H1 (cell line): ENCODE measurements at regions not wholly inside any gene's neighbourhood (a gene's known extent, or its start where the extent isn't known, plus 50 kb on each side); places are given as distances from the start of the nearest gene placed in this dataset.
A peak's percentile ranks its signal among the peaks of the same experiment; 100 is the strongest.

Experiments
- CTCF ChIA-PET: fragments of 300-600 bp; sonication (Branson Sonifier 250); formaldehyde crosslinking; loops from one replicate; lab custom pipeline; 2021; ENCODE audit not compliant: partially characterized antibody; lab: Charles Lee
- POLR2A ChIA-PET: fragments of 300-600 bp; sonication (Branson Sonifier 250); formaldehyde crosslinking; loops from one replicate; lab custom pipeline; 2021; ENCODE audit warnings: inconsistent platforms; ENCODE audit not compliant: partially characterized antibody; lab: Charles Lee
- DNase-seq, 2 experiments: peaks; one replicate each; pipeline versions ENCODE4 v3.0.0 to v3.0.0-alpha.2; 2010 to 2022; ENCODE audit warnings: low spot score in 2 of 2, low read depth in 1 of 2, mixed read lengths in 1 of 2
- FAIRE-seq: peaks from 2 replicates; lab custom pipeline; 2011; peaks lifted over from hg19 to GRCh38; lab: Jason Lieb, UNC
- H2AFZ ChIP-seq: 2 replicates; pipeline ENCODE4 v1.8.1; 2012; ENCODE audit warnings: low read length, inconsistent platforms
- H2AK5ac ChIP-seq: 2 replicates; pipeline ENCODE4 v1.6.1; 2013; ENCODE audit warnings: low read depth, low read length
- H2BK120ac ChIP-seq: replicated peaks from 2 replicates; pipeline ENCODE3; 2013; ENCODE audit warnings: low read depth, low read length, inconsistent platforms
- H2BK12ac ChIP-seq: 2 replicates; pipeline ENCODE4 v1.6.1; 2013; ENCODE audit warnings: low read depth, low read length
- H2BK15ac ChIP-seq: 2 replicates; pipeline ENCODE4 v1.6.1; 2013; ENCODE audit warnings: low read length
- H2BK20ac ChIP-seq: 2 replicates; pipeline ENCODE4 v1.6.1; 2013; ENCODE audit warnings: low read length
- H2BK5ac ChIP-seq: 2 replicates; pipeline ENCODE4 v1.6.1; 2013; ENCODE audit warnings: low read depth, low read length
- H3K14ac ChIP-seq: 2 replicates; pipeline ENCODE4 v1.6.1; 2013; ENCODE audit warnings: inconsistent platforms; ENCODE audit not compliant: insufficient read length
- H3K18ac ChIP-seq: 2 replicates; pipeline ENCODE4 v1.6.1; 2013; ENCODE audit warnings: low read length; ENCODE audit errors: extremely low read depth
- H3K23ac ChIP-seq: 2 replicates; pipeline ENCODE4 v1.6.1; 2013; ENCODE audit warnings: inconsistent platforms; ENCODE audit not compliant: insufficient read length
- H3K23me2 ChIP-seq: 2 replicates; pipeline ENCODE4 v1.6.1; 2013; ENCODE audit warnings: low read depth, low read length
- H3K27ac ChIP-seq: 2 replicates; pipeline ENCODE4 v1.6.1; 2011; ENCODE audit warnings: low read depth, low read length, inconsistent platforms
- H3K27me3 ChIP-seq, 4 experiments: replicated peaks in 1 of 4; 1 replicate in 1 of 4; 2 replicates in 3 of 4; pipeline versions ENCODE4 v1.6.1 to v1.8.1; 2011 to 2013; ENCODE audit warnings: low read length in 3 of 4, mild to moderate bottlenecking in 3 of 4, inconsistent platforms in 2 of 4, mixed read lengths in 2 of 4, moderate library complexity in 1 of 4; ENCODE audit not compliant: control insufficient read depth in 3 of 4, insufficient read depth in 3 of 4; ENCODE audit errors: extremely low read depth in 1 of 4
- H3K36me3 ChIP-seq, 4 experiments: 2 replicates each; pipeline versions ENCODE4 v1.6.1 to v1.8.1; 2011 to 2013; ENCODE audit warnings: mild to moderate bottlenecking in 4 of 4, low read length in 3 of 4, moderate library complexity in 2 of 4, control low read depth in 1 of 4, inconsistent platforms in 1 of 4; ENCODE audit not compliant: insufficient read depth in 4 of 4, control insufficient read depth in 2 of 4
- H3K4ac ChIP-seq: replicated peaks from 2 replicates; pipeline ENCODE3; 2013; ENCODE audit warnings: low read length, low read depth, mixed read lengths, inconsistent platforms; ENCODE audit not compliant: insufficient read length
- H3K4me1 ChIP-seq, 4 experiments: replicated peaks in 1 of 4; 1 replicate in 1 of 4; 2 replicates in 3 of 4; pipeline versions ENCODE4 v1.6.1 to v1.8.1; 2011 to 2013; ENCODE audit warnings: low read length in 3 of 4, inconsistent platforms in 2 of 4, mixed read lengths in 1 of 4; ENCODE audit not compliant: insufficient read depth in 4 of 4, control insufficient read depth in 3 of 4
- H3K4me2 ChIP-seq, 2 experiments: 2 replicates each; pipeline versions ENCODE4 v1.6.1 to v1.8.1; 2011 to 2013; ENCODE audit warnings: low read depth in 2 of 2, low read length in 2 of 2, control low read depth in 1 of 2, inconsistent platforms in 1 of 2, mild to moderate bottlenecking in 1 of 2; ENCODE audit not compliant: insufficient read depth in 1 of 2
- H3K4me3 ChIP-seq, 4 experiments: fragments of 200-600, 300-600 bp in 1 of 4; sonication (generic), shearing (Covaris generic), sonication (Bioruptor Twin) in 1 of 4; 2 replicates each; pipeline versions ENCODE4 v1.5.1 to v1.8.1; 2011 to 2016; ENCODE audit warnings: low read length in 4 of 4, low read depth in 3 of 4, control low read depth in 2 of 4, inconsistent platforms in 2 of 4, mild to moderate bottlenecking in 2 of 4, mixed read lengths in 1 of 4, moderate library complexity in 1 of 4; ENCODE audit not compliant: insufficient read depth in 2 of 4; ENCODE audit errors: extremely low read depth in 1 of 4
- H3K56ac ChIP-seq: replicated peaks from 2 replicates; pipeline ENCODE3; 2013; ENCODE audit warnings: low read depth, mild to moderate bottlenecking, mixed read lengths, low read length, inconsistent platforms; ENCODE audit not compliant: insufficient read length
- H3K79me1 ChIP-seq: 2 replicates; pipeline ENCODE4 v1.6.1; 2013; ENCODE audit warnings: low read depth, low read length, control low read depth
- H3K79me2 ChIP-seq, 2 experiments: 2 replicates each; pipeline versions ENCODE4 v1.6.1 to v1.8.1; 2012 to 2013; ENCODE audit warnings: low read length in 2 of 2, mild to moderate bottlenecking in 2 of 2, inconsistent platforms in 1 of 2; ENCODE audit not compliant: insufficient read depth in 2 of 2, control insufficient read depth in 1 of 2
- H3K9ac ChIP-seq, 4 experiments: replicated peaks in 1 of 4; 1 replicate in 1 of 4; 2 replicates in 3 of 4; pipeline versions ENCODE4 v1.6.1 to v1.8.1; 2011 to 2013; ENCODE audit warnings: low read depth in 3 of 4, low read length in 3 of 4, control low read depth in 2 of 4, mild to moderate bottlenecking in 2 of 4, moderate library complexity in 2 of 4, inconsistent platforms in 1 of 4; ENCODE audit errors: extremely low read depth in 1 of 4
- H3K9me3 ChIP-seq, 2 experiments: 2 replicates each; pipeline versions ENCODE4 v1.6.1 to v1.8.1; 2012 to 2013; ENCODE audit warnings: mild to moderate bottlenecking in 2 of 2, moderate library complexity in 2 of 2, control low read depth in 1 of 2, inconsistent platforms in 1 of 2, low read depth in 1 of 2, low read length in 1 of 2, mixed read lengths in 1 of 2; ENCODE audit not compliant: insufficient read depth in 2 of 2
- H4K20me1 ChIP-seq, 2 experiments: replicated peaks in 1 of 2; 2 replicates each; pipeline versions ENCODE3 to v1.8.1; 2011 to 2013; ENCODE audit warnings: inconsistent platforms in 2 of 2, low read length in 2 of 2, mild to moderate bottlenecking in 1 of 2; ENCODE audit not compliant: insufficient read depth in 2 of 2, control insufficient read depth in 1 of 2
- H4K5ac ChIP-seq: 2 replicates; pipeline ENCODE4 v1.6.1; 2013; ENCODE audit warnings: low read length, low read depth, mixed read lengths, inconsistent platforms; ENCODE audit not compliant: insufficient read length
- H4K8ac ChIP-seq: 2 replicates; pipeline ENCODE4 v1.8.0; 2013; ENCODE audit warnings: mild to moderate bottlenecking, moderate library complexity, low read length, inconsistent platforms; ENCODE audit not compliant: insufficient read depth; ENCODE audit errors: extremely low read depth
- H4K91ac ChIP-seq: replicated peaks from 2 replicates; pipeline ENCODE3; 2013; ENCODE audit warnings: low read length, mixed read lengths, inconsistent platforms; ENCODE audit not compliant: insufficient read length
- ASH2L ChIP-seq: fragments of 200-600, 300-600 bp; sonication (generic); IDR thresholded peaks from one replicate; pipeline ENCODE4 v1.7.1; 2017; ENCODE audit warnings: low read length
- CEBPB ChIP-seq: IDR thresholded peaks from 2 replicates; pipeline ENCODE4 v1.6.1; 2012; ENCODE audit warnings: low read depth, low read length
- EZH2 ChIP-seq: fragments of 200-600 bp; sonication (generic); IDR thresholded peaks from 2 replicates; pipeline ENCODE4 v1.7.1; 2012; ENCODE audit warnings: low read depth, mild to moderate bottlenecking, moderate library complexity, low read length, inconsistent platforms; ENCODE audit not compliant: severe bottlenecking
- FOSL1 ChIP-seq: IDR thresholded peaks from 2 replicates; pipeline ENCODE4 v1.6.1; 2011; ENCODE audit warnings: mild to moderate bottlenecking, low read depth, low read length, moderate library complexity; ENCODE audit not compliant: insufficient read depth
- GABPA ChIP-seq: IDR thresholded peaks from 2 replicates; pipeline ENCODE4 v1.6.1; 2011; ENCODE audit warnings: mild to moderate bottlenecking, low read length, moderate library complexity, borderline replicate concordance; ENCODE audit not compliant: insufficient read depth
- HDAC2 ChIP-seq, 2 experiments: fragments of 300-600 bp in 1 of 2; sonication (generic) in 1 of 2; IDR thresholded peaks; 2 replicates each; pipeline ENCODE4 v1.6.1; 2011 to 2012; ENCODE audit warnings: low read depth in 2 of 2, low read length in 2 of 2, mild to moderate bottlenecking in 2 of 2, moderate library complexity in 2 of 2, borderline replicate concordance in 1 of 2, inconsistent platforms in 1 of 2
- JUND ChIP-seq: IDR thresholded peaks from 2 replicates; pipeline ENCODE4 v1.6.1; 2011; ENCODE audit warnings: mild to moderate bottlenecking, improper control_type of control experiment, low read length
- RAD21 ChIP-seq, 2 experiments: IDR thresholded peaks in 1 of 2; conservative IDR thresholded peaks in 1 of 2; 2 replicates each; pipeline ENCODE4 v1.6.1; 2011; ENCODE audit warnings: low read depth in 2 of 2, low read length in 2 of 2, improper control_type of control experiment in 1 of 2, inconsistent platforms in 1 of 2, mild to moderate bottlenecking in 1 of 2, moderate library complexity in 1 of 2
- RFX5 ChIP-seq: IDR thresholded peaks from 2 replicates; pipeline ENCODE4 v1.6.1; 2011; ENCODE audit warnings: low read depth, low read length, improper control_type of control experiment, borderline replicate concordance
- RNF2 ChIP-seq: fragments of 200-900, 300-1000 bp; sonication (generic); IDR thresholded peaks from 2 replicates; pipeline ENCODE4 v1.7.1; 2016; ENCODE audit warnings: borderline replicate concordance, low read depth, mild to moderate bottlenecking, antibody characterized with exemption, low read length; ENCODE audit not compliant: poor library complexity, severe bottlenecking; ENCODE audit errors: missing control alignments
- RXRA ChIP-seq: IDR thresholded peaks from 2 replicates; pipeline ENCODE4 v1.6.1; 2011; ENCODE audit warnings: low read depth, mild to moderate bottlenecking, low read length, moderate library complexity; ENCODE audit not compliant: insufficient read depth
- SP1 ChIP-seq: IDR thresholded peaks from 2 replicates; pipeline ENCODE4 v1.6.1; 2011; ENCODE audit warnings: low read depth, low read length
- TEAD4 ChIP-seq: IDR thresholded peaks from 2 replicates; pipeline ENCODE4 v1.6.1; 2012; ENCODE audit warnings: low read depth, low read length, inconsistent platforms, mixed read lengths
- WGBS, 2 experiments: shearing (Covaris generic) in 1 of 2; methylation state at CpG; one replicate each; pipeline versions ENCODE4 v1.1.6 to v1.1.7; 2013 to 2015; ENCODE audit warnings: low lambda C conversion rate in 2 of 2, mixed read lengths in 2 of 2, inconsistent platforms in 1 of 2, low coverage in 1 of 2, missing lambda C conversion rate in 1 of 2; ENCODE audit not compliant: insufficient replicate concordance in 2 of 2, insufficient coverage in 1 of 2, insufficient read length in 1 of 2; ENCODE audit errors: extremely low coverage in 1 of 2, missing lambda C conversion rate in 1 of 2; 5-methylcytosine and 5-hydroxymethylcytosine counted together

DNA sequence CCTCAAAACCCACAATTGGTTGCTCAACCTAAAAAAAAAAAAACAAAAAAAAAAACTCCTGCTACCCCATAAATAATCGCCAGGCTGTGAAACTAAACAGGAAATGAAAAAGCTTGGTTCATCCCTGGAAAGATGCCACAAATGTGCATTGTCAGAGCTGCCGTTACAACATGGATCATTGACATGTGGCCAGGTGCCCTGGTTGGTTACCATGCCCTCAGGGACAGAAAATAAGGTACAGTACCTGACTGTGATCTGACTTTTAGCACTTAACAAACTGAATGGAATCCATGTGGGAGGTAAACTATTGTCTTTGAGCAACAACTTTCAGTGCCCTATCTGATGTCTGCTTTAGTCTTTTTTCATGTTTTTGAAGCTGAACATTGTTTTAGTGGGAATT is 118.0 kb upstream of the RPL34 start:
- Histone ChIP-seq H2BK5ac (no peak overlapping the region), H2BK120ac (no peak overlapping the region), H3K79me2 (no peaks in the 10 kb centered on the region), H3K18ac (no peak overlapping the region), H4K91ac (no peak overlapping the region), H4K8ac (no peak overlapping the region), H3K36me3 (peaks cover 0 to 2% (median 0%) of the 10 kb centered on the region in 4 experiments; a peak in 1 of 8 replicates), H3K4me3 (no peak overlapping the region), H3K4ac (no peak overlapping the region), H2BK15ac (no peak overlapping the region), H3K9me3 (peaks cover 10 to 23% of the 10 kb centered on the region in 2 experiments; a peak in 3 of 4 replicates), H4K5ac (no peak overlapping the region), H3K4me1 (no peaks in the 10 kb centered on the region), H3K9ac (no peak overlapping the region), H3K27ac (no peak overlapping the region), H4K20me1 (no peaks in the 10 kb centered on the region), H3K23ac (no peak overlapping the region), H2BK20ac (no peak overlapping the region), H2BK12ac (no peak overlapping the region), H3K79me1 (no peaks in the 10 kb centered on the region), H3K23me2 (no peaks in the 10 kb centered on the region), H3K14ac (no peak overlapping the region), H2AFZ (no peak overlapping the region), H3K56ac (peak overlapping the region; percentile 14), H3K4me2 (no peak overlapping the region), H2AK5ac (no peak overlapping the region), H3K27me3 (peaks cover 0 to 2% (median 0%) of the 10 kb centered on the region in 4 experiments; a peak in 1 of 7 replicates)
- no peak for DNase-seq
- ChIA-PET CTCF (interaction anchor here (1.4 kb wide), 1 partner anchor 9 kb away, joined by 7 read pairs; no protein-coding TSS in a partner anchor), POLR2A (no interaction called here)
- WGBS, 2 experiments = 88% methylated on average over 2 of the region's 2 CpGs; no CpG with 5 or more reads in 1 of the 2 experiments
- TF ChIP-seq CEBPB (no peak), SP1 (no peak), HDAC2 (IDR thresholded peaks at IDR 0.05; ENCODE audit: borderline replicate concordance in 1 of 2, low read depth in 2 of 2, low read length in 2 of 2) (no peak), RFX5 (no peak), GABPA (no peak), FOSL1 (no peak), TEAD4 (no peak), RNF2 (no peak), RAD21 (IDR thresholded peaks at IDR 0.05 in 1 of 2, conservative IDR thresholded peaks at IDR 0.05 in 1 of 2; ENCODE audit: low read depth in 2 of 2, low read length in 2 of 2) (no peak), RXRA (no peak), ASH2L (no peak), JUND (no peak), EZH2 (no peak)
- no peak for FAIRE-seq
